Eye (tissue), 1 donor: ENCODE measurements at regions not wholly inside any gene's neighbourhood (a gene's known extent, or its start where the extent isn't known, plus 50 kb on each side); places are given as distances from the start of the nearest gene placed in this dataset.
"Not testable (repeated sequence)": the region's sequence is repeated elsewhere in the genome, so short reads cannot be mapped to it uniquely, and the experiment has no call there.

ENCODE experiments used
- DNase-seq: peaks from one replicate; pipeline ENCODE4 v3.0.0-alpha.2; 2015

- DNase-seq, result no peak
Measured at GRCh38 chr10:28869606-28870201, 192.4 kb downstream of the BAMBI start.

GRCh38 chr10:28871665-28872064 is 194.3 kb downstream of the BAMBI start:
- DNase-seq, result no peak

GRCh38 chr10:28872587-28873165 is 195.4 kb downstream of the BAMBI start:
- peak; percentile 69 for DNase-seq

- no peak for DNase-seq
Measured at GRCh38 chr10:28873540-28873939, 196.2 kb downstream of the BAMBI start.

- DNase-seq, result no peak
Measured at GRCh38 chr10:28874210-28874609, 196.9 kb downstream of the BAMBI start.

GRCh38 chr10:28875549-28876081 is 198.3 kb downstream of the BAMBI start:
- DNase-seq, result no peak

- no peak for DNase-seq
Measured at GRCh38 chr10:28878236-28878970, 201.1 kb downstream of the BAMBI start.

- no peak for DNase-seq
Measured at GRCh38 chr10:28879246-28879645, 201.9 kb downstream of the BAMBI start.

- DNase-seq, result no peak
Measured at GRCh38 chr10:28879875-28880682, 202.8 kb downstream of the BAMBI start.

GRCh38 chr10:28880683-28880950 is 203.3 kb downstream of the BAMBI start:
- DNase-seq, result no peak

GRCh38 chr10:28881171-28881882 is 204.0 kb downstream of the BAMBI start:
- no peak for DNase-seq

GRCh38 chr10:28883741-28884423 is 206.6 kb downstream of the BAMBI start:
- DNase-seq, result no peak

GRCh38 chr10:28890121-28890950 is 213.0 kb downstream of the BAMBI start:
- no peak for DNase-seq

- DNase-seq, result no peak
Measured at GRCh38 chr10:28891058-28891713, 213.9 kb downstream of the BAMBI start.

GRCh38 chr10:28892818-28893547 is 215.7 kb downstream of the BAMBI start:
- no peak for DNase-seq

GRCh38 chr10:28894146-28894545 is 216.8 kb downstream of the BAMBI start:
- no peak for DNase-seq

- DNase-seq, result not testable (repeated sequence)
Measured at GRCh38 chr10:28895671-28896070, 218.3 kb downstream of the BAMBI start.

GRCh38 chr10:28896791-28897409 is 219.6 kb downstream of the BAMBI start:
- DNase-seq, result not testable (repeated sequence)
